ENCODE measurements at regions not wholly inside any gene's neighbourhood (a gene's known extent, or its start where the extent isn't known, plus 50 kb on each side); places are given as distances from the start of the nearest gene placed in this dataset.

GRCh38 chr1:36692465-36693160 lies 209.9 kb upstream of the CSF3R start:
- TF ChIP-seq POLR2A (IDR thresholded peaks at IDR 0.05; ENCODE audit: low read depth, low read length): no peak
- TF ChIP-seq CTCF (conservative IDR thresholded peaks at IDR 0.05; ENCODE audit: low read depth, low read length): no peak
- no peak for TF ChIP-seq RCOR1 (IDR thresholded peaks at IDR 0.05; ENCODE audit: insufficient replicate concordance, low read length)
- TF ChIP-seq RAD21 (IDR thresholded peaks at IDR 0.05; ENCODE audit: low read length): no peak
- TF ChIP-seq ELK1 (IDR thresholded peaks at IDR 0.05; ENCODE audit: borderline replicate concordance, low read depth, low read length): no peak
- no peak for TF ChIP-seq MXI1 (IDR thresholded peaks at IDR 0.05; ENCODE audit: borderline replicate concordance, low read depth, low read length)

Measured in IMR-90 (cell line).